GM23338 (cell line): ENCODE measurements at regions not wholly inside any gene's neighbourhood (a gene's known extent, or its start where the extent isn't known, plus 50 kb on each side); places are given as distances from the start of the nearest gene placed in this dataset.

Experiments
- CREB1 ChIP-seq: fragments of 250-450 bp; sonication (Bioruptor Pico); IDR thresholded peaks from 2 replicates; pipeline ENCODE4 v1.5.0; 2020; ENCODE audit warnings: low read depth, mild to moderate bottlenecking, moderate library complexity
- CTCF ChIP-seq, 2 experiments: fragments of 200-600 bp in 1 of 2; sonication (generic) in 1 of 2; conservative IDR thresholded peaks; 2 replicates each; pipeline versions ENCODE4 v1.5.1 to v1.6.1; 2016 to 2017; ENCODE audit warnings: antibody characterized with exemption in 2 of 2, low read depth in 2 of 2, mild to moderate bottlenecking in 2 of 2, moderate library complexity in 1 of 2
- ETS1 ChIP-seq: IDR thresholded peaks from 2 replicates; pipeline ENCODE4 v1.6.1; 2016; ENCODE audit warnings: antibody characterized with exemption
- EZH2 ChIP-seq: fragments of 200-600 bp; sonication (generic); IDR thresholded peaks from one replicate; pipeline ENCODE4 v1.8.0; 2017; ENCODE audit warnings: antibody characterized with exemption, mild to moderate bottlenecking, low read depth; ENCODE audit not compliant: unreplicated experiment
- EZH2phosphoT487 ChIP-seq: fragments of 200-600 bp; sonication (generic); IDR thresholded peaks from one replicate; pipeline ENCODE4 v1.8.1; 2018; ENCODE audit warnings: antibody characterized with exemption; ENCODE audit not compliant: unreplicated experiment
- JUNB ChIP-seq: IDR thresholded peaks from one replicate; pipeline ENCODE4 v1.6.1; 2016; ENCODE audit warnings: antibody characterized with exemption; ENCODE audit not compliant: unreplicated experiment
- NANOG ChIP-seq: IDR thresholded peaks from 2 replicates; pipeline ENCODE4 v1.6.1; 2016; ENCODE audit warnings: antibody characterized with exemption, borderline replicate concordance
- POLR2AphosphoS5 ChIP-seq: IDR thresholded peaks from 2 replicates; pipeline ENCODE4 v1.6.1; 2016; ENCODE audit warnings: antibody characterized with exemption, low read depth
- REST ChIP-seq: IDR thresholded peaks from one replicate; pipeline ENCODE4 v1.6.1; 2018; ENCODE audit warnings: antibody characterized with exemption; ENCODE audit not compliant: unreplicated experiment
- STAT1 ChIP-seq: IDR thresholded peaks from one replicate; pipeline ENCODE4 v1.6.1; 2016; ENCODE audit warnings: antibody characterized with exemption; ENCODE audit not compliant: unreplicated experiment
- ZNF114 ChIP-seq: fragments of 250-450 bp; sonication (Bioruptor Pico); IDR thresholded peaks from 2 replicates; pipeline ENCODE4 v1.5.0; 2020; ENCODE audit warnings: mild to moderate bottlenecking, moderate library complexity
- ZNF331 ChIP-seq: fragments of 250-450 bp; sonication (Bioruptor Pico); IDR thresholded peaks from 2 replicates; pipeline ENCODE4 v1.5.0; 2020; ENCODE audit warnings: low read depth, mild to moderate bottlenecking, moderate library complexity

- no peak for TF ChIP-seq CTCF (conservative IDR thresholded peaks at IDR 0.05; ENCODE audit: low read depth in 2 of 2)
- no peak for TF ChIP-seq POLR2AphosphoS5
- no peak for TF ChIP-seq REST
- no peak for TF ChIP-seq CREB1 (CRISPR knock-in tag)
- no peak for TF ChIP-seq EZH2
- no peak for TF ChIP-seq ETS1
- TF ChIP-seq ZNF114 (CRISPR knock-in tag): no peak
- TF ChIP-seq STAT1: no peak
- TF ChIP-seq NANOG: no peak
- no peak for TF ChIP-seq EZH2phosphoT487
- TF ChIP-seq JUNB: no peak
- no peak for TF ChIP-seq ZNF331
Observed at GRCh38 chr16:35570946-35571345, 2111.5 kb downstream of the TP53TG3F start.
